HCT116 (cell line): ENCODE measurements at regions not wholly inside any gene's neighbourhood (a gene's known extent, or its start where the extent isn't known, plus 50 kb on each side); places are given as distances from the start of the nearest gene placed in this dataset.

Experiments used
- ATAC-seq: fragments of 200-7000 bp; cut with Tn5 transposase; 2 replicates; pipeline ENCODE4 v1.9.1; 2020; ENCODE audit warnings: mild to moderate bottlenecking, moderate library complexity
- BruUV-seq: library from RNA; stranded (reverse); fragments of 400-500 nt; replicated peaks from 2 replicates; lab custom pipeline; 2021; lab: Mats Ljungman, UMichigan
- CTCF ChIA-PET: fragments of 300-600 bp; sonication (Branson Sonifier 250); formaldehyde crosslinking; loops from one replicate; lab custom pipeline; 2021; ENCODE audit warnings: antibody characterized with exemption; lab: Charles Lee
- POLR2A ChIA-PET: fragments of 300-600, 350-600 bp; sonication (Branson Sonifier 250); formaldehyde crosslinking; loops from one replicate; lab custom pipeline; 2021; ENCODE audit warnings: antibody characterized with exemption; lab: Charles Lee
- RAD21 ChIA-PET, 2 experiments: fragments of 300-600 bp; sonication (Branson Sonifier 250); formaldehyde crosslinking; loops; one replicate each; lab custom pipeline; 2023; ENCODE audit warnings: low total read pairs in 2 of 2; ENCODE audit not compliant: uncharacterized antibody in 2 of 2, unreplicated experiment in 2 of 2, low non-redundant PET in 1 of 2; lab: Charles Lee
- DNase-seq: peaks from one replicate; pipeline ENCODE4 v3.0.0-alpha.2; 2010; ENCODE audit warnings: low read depth, low spot score
- H2AFZ ChIP-seq: fragments of 200-600 bp; shearing (Covaris generic), sonication (generic); 2 replicates; pipeline ENCODE4 v1.6.1; 2017; ENCODE audit warnings: low read depth, mixed run types, mixed read lengths, antibody characterized with exemption, low read length; ENCODE audit not compliant: poor library complexity, severe bottlenecking
- H3K27ac ChIP-seq: 2 replicates; pipeline ENCODE4 v1.5.1; 2012; ENCODE audit warnings: low read depth, low read length
- H3K27me3 ChIP-seq: fragments of 200-600 bp; sonication (generic); 2 replicates; pipeline ENCODE4 v1.6.1; 2016; ENCODE audit warnings: mixed run types, low read length, mixed read lengths; ENCODE audit not compliant: insufficient read depth
- H3K36me3 ChIP-seq, 2 experiments: fragments of 200-500 bp in 1 of 2; fragments of 200-600 bp in 1 of 2; sonication (Bioruptor generic) in 1 of 2; sonication (generic) in 1 of 2; 2 replicates each; pipeline versions ENCODE4 v1.5.1 to v1.6.1; 2014 to 2016; ENCODE audit warnings: low read length in 2 of 2, inconsistent platforms in 1 of 2, mixed read lengths in 1 of 2, mixed run types in 1 of 2; ENCODE audit not compliant: insufficient read depth in 2 of 2, control insufficient read depth in 1 of 2
- H3K4me1 ChIP-seq, 2 experiments: fragments of 200-600 bp in 1 of 2; sonication (generic) in 1 of 2; 2 replicates each; pipeline versions ENCODE4 v1.5.1 to v1.6.1; 2012 to 2017; ENCODE audit warnings: low read length in 2 of 2, inconsistent platforms in 1 of 2, mild to moderate bottlenecking in 1 of 2, mixed read lengths in 1 of 2, mixed run types in 1 of 2, moderate library complexity in 1 of 2; ENCODE audit not compliant: insufficient read depth in 2 of 2, control insufficient read depth in 1 of 2
- H3K4me2 ChIP-seq: fragments of 200-600 bp; sonication (generic); 2 replicates; pipeline ENCODE4 v1.6.1; 2017; ENCODE audit warnings: mixed run types, low read length, mixed read lengths
- H3K4me3 ChIP-seq, 2 experiments: fragments of 200-600 bp in 1 of 2; sonication (generic) in 1 of 2; replicated peaks in 1 of 2; 2 replicates each; pipeline ENCODE4 v1.5.1; 2011 to 2016; ENCODE audit warnings: low read length in 2 of 2, control low read depth in 1 of 2, low read depth in 1 of 2, mild to moderate bottlenecking in 1 of 2, mixed read lengths in 1 of 2, mixed run types in 1 of 2
- H3K79me2 ChIP-seq: fragments of 200-600 bp; sonication (generic); 2 replicates; pipeline ENCODE4 v1.6.1; 2017; ENCODE audit warnings: mild to moderate bottlenecking, mixed run types, low read length, moderate library complexity, mixed read lengths; ENCODE audit not compliant: insufficient read depth
- H3K9ac ChIP-seq: fragments of 200-600 bp; sonication (generic); 2 replicates; pipeline ENCODE4 v1.6.1; 2016; ENCODE audit warnings: low read length, mixed read lengths
- H3K9me2 ChIP-seq: fragments of 200-600 bp; sonication (generic), shearing (Covaris generic); 2 replicates; pipeline ENCODE4 v1.6.1; 2017; ENCODE audit warnings: mixed run types, mild to moderate bottlenecking, moderate library complexity; ENCODE audit not compliant: insufficient read depth
- H3K9me3 ChIP-seq, 2 experiments: fragments of 200-500 bp in 1 of 2; fragments of 200-600 bp in 1 of 2; sonication (Bioruptor generic) in 1 of 2; sonication (generic) in 1 of 2; 2 replicates each; pipeline ENCODE4 v1.6.1; 2014 to 2017; ENCODE audit warnings: low read length in 2 of 2, mixed read lengths in 2 of 2, inconsistent platforms in 1 of 2, low read depth in 1 of 2, mild to moderate bottlenecking in 1 of 2, mixed run types in 1 of 2, moderate library complexity in 1 of 2; ENCODE audit not compliant: control insufficient read depth in 1 of 2, insufficient read depth in 1 of 2
- H4K20me1 ChIP-seq: fragments of 200-600 bp; sonication (generic), shearing (Covaris generic); 2 replicates; pipeline ENCODE4 v1.6.1; 2017; ENCODE audit warnings: mixed run types, mild to moderate bottlenecking, moderate library complexity; ENCODE audit not compliant: insufficient read depth
- CEBPB ChIP-seq: IDR thresholded peaks from 2 replicates; pipeline ENCODE4 v1.6.1; 2012; ENCODE audit warnings: low read depth
- JUND ChIP-seq: IDR thresholded peaks from 2 replicates; pipeline ENCODE4 v1.6.1; 2012
- MAX ChIP-seq: IDR thresholded peaks from 2 replicates; pipeline ENCODE4 v1.6.1; 2012
- POLR2A ChIP-seq: IDR thresholded peaks from 2 replicates; pipeline ENCODE4 v1.7.0; 2011; ENCODE audit warnings: borderline replicate concordance; ENCODE audit not compliant: insufficient read depth, insufficient read length; ENCODE audit errors: extremely low read depth
- POLR2AphosphoS5 ChIP-seq: IDR thresholded peaks from 2 replicates; pipeline ENCODE4 v1.6.1; 2011; ENCODE audit warnings: mild to moderate bottlenecking, low read depth, low read length, moderate library complexity
- RAD21 ChIP-seq: IDR thresholded peaks from 2 replicates; pipeline ENCODE4 v1.6.1; 2012; ENCODE audit warnings: low read depth, mild to moderate bottlenecking
- SIN3A ChIP-seq: IDR thresholded peaks from 2 replicates; pipeline ENCODE4 v1.6.1; 2012; ENCODE audit warnings: low read depth
- SRF ChIP-seq: IDR thresholded peaks from 2 replicates; pipeline ENCODE4 v1.6.1; 2012; ENCODE audit warnings: low read depth
- YY1 ChIP-seq: IDR thresholded peaks from 2 replicates; pipeline ENCODE4 v1.6.1; 2011; ENCODE audit warnings: low read length, low read depth, moderate library complexity, mild to moderate bottlenecking; ENCODE audit not compliant: insufficient replicate concordance; ENCODE audit errors: extremely low read depth
- ZBTB33 ChIP-seq: IDR thresholded peaks from 2 replicates; pipeline ENCODE4 v1.6.1; 2011; ENCODE audit warnings: mild to moderate bottlenecking, low read length, moderate library complexity; ENCODE audit not compliant: insufficient replicate concordance; ENCODE audit errors: extremely low read depth
- intact Hi-C: fragments of 100-400 bp; cut with micrococcal nuclease; formaldehyde crosslinking; loops from 2 replicates; pipeline ENCODE4 v1.10.0; 2022

- H3K9me2 ChIP-seq, result no peaks in the 10 kb centered on the region
- ATAC-seq, result no peak
- intact Hi-C loops, result no loop called here
- no peak overlapping the region for H3K9ac ChIP-seq
- ChIA-PET CTCF (no interaction called here), RAD21 (no interaction called here), POLR2A (no interaction called here)
- H3K9me3 ChIP-seq, result peaks cover 4 to 24% of the 10 kb centered on the region in 2 experiments; a peak in 2 of 4 replicates
- no peaks in the 10 kb centered on the region for H4K20me1 ChIP-seq
- no peaks in the 10 kb centered on the region for H3K79me2 ChIP-seq
- H3K27me3 ChIP-seq, result no peaks in the 10 kb centered on the region
- BruUV-seq, result no TSS peak
- no peak overlapping the region for H2AFZ ChIP-seq
- H3K4me3 ChIP-seq, result no peak overlapping the region
- no peaks in the 10 kb centered on the region for H3K36me3 ChIP-seq
- no peak overlapping the region for H3K4me2 ChIP-seq
- TF ChIP-seq POLR2AphosphoS5 (no peak), YY1 (no peak), SRF (no peak), MAX (no peak), POLR2A (no peak), CEBPB (no peak), JUND (no peak), SIN3A (no peak), ZBTB33 (no peak), RAD21 (no peak)
- H3K4me1 ChIP-seq, result no peaks in the 10 kb centered on the region
- H3K27ac ChIP-seq, result no peak overlapping the region
- DNase-seq, result no peak
These were observed 1039.2 kb upstream of the GOT2 start for GRCh38 chr16:59773330-59773729.
